Left lung (tissue), 4 donors: ENCODE measurements at regions not wholly inside any gene's neighbourhood (a gene's known extent, or its start where the extent isn't known, plus 50 kb on each side); places are given as distances from the start of the nearest gene placed in this dataset.

Experiments
- ATAC-seq: fragments of 200-7000 bp; cut with Tn5 transposase; one replicate; pipeline ENCODE4 v1.9.1; 2020; ENCODE audit warnings: moderate library complexity
- DNase-seq, 4 donors: peaks; one replicate each; pipeline ENCODE4 v3.0.0-alpha.2; 2013 to 2020
- H3K27ac ChIP-seq, 2 donors: fragments of 200-600 bp; sonication (generic) in 1 of 2; one replicate each; pipeline versions ENCODE4 v1.5.0 to v1.8.0; 2020 to 2021
- H3K27me3 ChIP-seq, 2 donors: fragments of 200-600 bp; sonication (generic) in 1 of 2; one replicate each; pipeline versions ENCODE4 v1.5.0 to v1.8.0; 2020 to 2021
- H3K36me3 ChIP-seq, 2 donors: fragments of 200-600 bp; sonication (generic) in 1 of 2; one replicate each; pipeline versions ENCODE4 v1.5.0 to v1.8.0; 2020 to 2021
- H3K4me1 ChIP-seq, 2 donors: fragments of 200-600 bp; one replicate each; pipeline ENCODE4 v1.8.0; 2021
- H3K4me3 ChIP-seq, 2 donors: fragments of 200-600 bp; sonication (generic) in 1 of 2; one replicate each; pipeline versions ENCODE4 v1.5.0 to v1.8.0; 2020 to 2021; ENCODE audit warnings: mild to moderate bottlenecking in 1 of 2
- H3K9me3 ChIP-seq, 2 donors: fragments of 200-600 bp; sonication (generic) in 1 of 2; one replicate each; pipeline versions ENCODE4 v1.5.0 to v1.8.0; 2020 to 2021
- CTCF ChIP-seq, 2 donors: fragments of 200-600 bp; sonication (generic) in 1 of 2; IDR thresholded peaks; one replicate each; pipeline versions ENCODE4 v1.5.0 to v1.8.0; 2021; ENCODE audit warnings: antibody characterized with exemption in 2 of 2
- intact Hi-C, 2 donors: fragments of 100-400 bp; cut with DNase I; formaldehyde crosslinking; loops; one replicate each; pipeline versions ENCODE4 v1.11.2 to v1.14.2; 2022
- donor health status: DM: no; HTN: yes; CAD: no.
- donor health status: DM: no; HTN: no; CAD: no.

GRCh38 chr1:98030976-98031375 is 110.1 kb upstream of the DPYD start:
- H3K9me3 ChIP-seq = no peaks in the 10 kb centered on the region
- no peaks in the 10 kb centered on the region for H3K36me3 ChIP-seq
- no peak overlapping the region for H3K4me3 ChIP-seq
- DNase-seq (no peak), ATAC-seq (no peak)
- no peaks in the 10 kb centered on the region for H3K27me3 ChIP-seq
- H3K4me1 ChIP-seq = no peaks in the 10 kb centered on the region
- intact Hi-C loops = no loop called here
- no peak overlapping the region for H3K27ac ChIP-seq
- TF ChIP-seq CTCF (IDR thresholded peaks at IDR 0.05) = no peak

- no peak overlapping the region for H3K4me3 ChIP-seq
- ATAC-seq (no peak), DNase-seq (no peak)
- H3K9me3 ChIP-seq = no peaks in the 10 kb centered on the region
- intact Hi-C loops = no loop called here
- no peaks in the 10 kb centered on the region for H3K36me3 ChIP-seq
- H3K4me1 ChIP-seq = no peaks in the 10 kb centered on the region
- no peaks in the 10 kb centered on the region for H3K27me3 ChIP-seq
- no peak overlapping the region for H3K27ac ChIP-seq
- no peak for TF ChIP-seq CTCF (IDR thresholded peaks at IDR 0.05)
These were observed 109.6 kb upstream of the DPYD start for GRCh38 chr1:98030483-98030882.

- H3K36me3 ChIP-seq = no peaks in the 10 kb centered on the region
- H3K4me1 ChIP-seq = no peaks in the 10 kb centered on the region
- DNase-seq (no peak), ATAC-seq (no peak)
- H3K9me3 ChIP-seq = no peaks in the 10 kb centered on the region
- TF ChIP-seq CTCF (IDR thresholded peaks at IDR 0.05) = no peak
- no peak overlapping the region for H3K4me3 ChIP-seq
- no peaks in the 10 kb centered on the region for H3K27me3 ChIP-seq
- H3K27ac ChIP-seq = no peak overlapping the region
- intact Hi-C loops = no loop called here
These were observed 108.0 kb upstream of the DPYD start for GRCh38 chr1:98028800-98029199.

GRCh38 chr1:98027103-98027705 is 106.4 kb upstream of the DPYD start:
- H3K36me3 ChIP-seq = no peaks in the 10 kb centered on the region
- H3K4me3 ChIP-seq = no peak overlapping the region
- TF ChIP-seq CTCF (IDR thresholded peaks at IDR 0.05) = no peak
- intact Hi-C loops = no loop called here
- H3K27me3 ChIP-seq = no peaks in the 10 kb centered on the region
- H3K27ac ChIP-seq = no peak overlapping the region
- no peak for DNase-seq
- no peak for ATAC-seq
- no peaks in the 10 kb centered on the region for H3K4me1 ChIP-seq
- no peaks in the 10 kb centered on the region for H3K9me3 ChIP-seq

- no peaks in the 10 kb centered on the region for H3K4me1 ChIP-seq
- intact Hi-C loops = no loop called here
- H3K4me3 ChIP-seq = no peak overlapping the region
- no peaks in the 10 kb centered on the region for H3K9me3 ChIP-seq
- H3K36me3 ChIP-seq = no peaks in the 10 kb centered on the region
- no peak for TF ChIP-seq CTCF (IDR thresholded peaks at IDR 0.05)
- H3K27ac ChIP-seq = no peak overlapping the region
- ATAC-seq = no peak
- no peak for DNase-seq
- no peaks in the 10 kb centered on the region for H3K27me3 ChIP-seq
These were observed 105.0 kb upstream of the DPYD start for GRCh38 chr1:98025858-98026257.
